H1 (cell line): ENCODE measurements at regions not wholly inside any gene's neighbourhood (a gene's known extent, or its start where the extent isn't known, plus 50 kb on each side); places are given as distances from the start of the nearest gene placed in this dataset.

ENCODE experiments used
- CTCF ChIA-PET: fragments of 300-600 bp; sonication (Branson Sonifier 250); formaldehyde crosslinking; loops from one replicate; lab custom pipeline; 2021; ENCODE audit not compliant: partially characterized antibody; lab: Charles Lee
- POLR2A ChIA-PET: fragments of 300-600 bp; sonication (Branson Sonifier 250); formaldehyde crosslinking; loops from one replicate; lab custom pipeline; 2021; ENCODE audit warnings: inconsistent platforms; ENCODE audit not compliant: partially characterized antibody; lab: Charles Lee
- DNase-seq, 2 experiments: peaks; one replicate each; pipeline versions ENCODE4 v3.0.0 to v3.0.0-alpha.2; 2010 to 2022; ENCODE audit warnings: low spot score in 2 of 2, low read depth in 1 of 2, mixed read lengths in 1 of 2
- FAIRE-seq: peaks from 2 replicates; lab custom pipeline; 2011; peaks lifted over from hg19 to GRCh38; lab: Jason Lieb, UNC
- H2AFZ ChIP-seq: 2 replicates; pipeline ENCODE4 v1.8.1; 2012; ENCODE audit warnings: low read length, inconsistent platforms
- H2AK5ac ChIP-seq: 2 replicates; pipeline ENCODE4 v1.6.1; 2013; ENCODE audit warnings: low read depth, low read length
- H2BK120ac ChIP-seq: replicated peaks from 2 replicates; pipeline ENCODE3; 2013; ENCODE audit warnings: low read depth, low read length, inconsistent platforms
- H2BK12ac ChIP-seq: 2 replicates; pipeline ENCODE4 v1.6.1; 2013; ENCODE audit warnings: low read depth, low read length
- H2BK15ac ChIP-seq: 2 replicates; pipeline ENCODE4 v1.6.1; 2013; ENCODE audit warnings: low read length
- H2BK20ac ChIP-seq: 2 replicates; pipeline ENCODE4 v1.6.1; 2013; ENCODE audit warnings: low read length
- H2BK5ac ChIP-seq: 2 replicates; pipeline ENCODE4 v1.6.1; 2013; ENCODE audit warnings: low read depth, low read length
- H3K14ac ChIP-seq: 2 replicates; pipeline ENCODE4 v1.6.1; 2013; ENCODE audit warnings: inconsistent platforms; ENCODE audit not compliant: insufficient read length
- H3K18ac ChIP-seq: 2 replicates; pipeline ENCODE4 v1.6.1; 2013; ENCODE audit warnings: low read length; ENCODE audit errors: extremely low read depth
- H3K23ac ChIP-seq: 2 replicates; pipeline ENCODE4 v1.6.1; 2013; ENCODE audit warnings: inconsistent platforms; ENCODE audit not compliant: insufficient read length
- H3K23me2 ChIP-seq: 2 replicates; pipeline ENCODE4 v1.6.1; 2013; ENCODE audit warnings: low read depth, low read length
- H3K27ac ChIP-seq: 2 replicates; pipeline ENCODE4 v1.6.1; 2011; ENCODE audit warnings: low read depth, low read length, inconsistent platforms
- H3K27me3 ChIP-seq, 4 experiments: replicated peaks in 1 of 4; 1 replicate in 1 of 4; 2 replicates in 3 of 4; pipeline versions ENCODE4 v1.6.1 to v1.8.1; 2011 to 2013; ENCODE audit warnings: low read length in 3 of 4, mild to moderate bottlenecking in 3 of 4, inconsistent platforms in 2 of 4, mixed read lengths in 2 of 4, moderate library complexity in 1 of 4; ENCODE audit not compliant: control insufficient read depth in 3 of 4, insufficient read depth in 3 of 4; ENCODE audit errors: extremely low read depth in 1 of 4
- H3K36me3 ChIP-seq, 4 experiments: 2 replicates each; pipeline versions ENCODE4 v1.6.1 to v1.8.1; 2011 to 2013; ENCODE audit warnings: mild to moderate bottlenecking in 4 of 4, low read length in 3 of 4, moderate library complexity in 2 of 4, control low read depth in 1 of 4, inconsistent platforms in 1 of 4; ENCODE audit not compliant: insufficient read depth in 4 of 4, control insufficient read depth in 2 of 4
- H3K4ac ChIP-seq: replicated peaks from 2 replicates; pipeline ENCODE3; 2013; ENCODE audit warnings: low read length, low read depth, mixed read lengths, inconsistent platforms; ENCODE audit not compliant: insufficient read length
- H3K4me1 ChIP-seq, 4 experiments: replicated peaks in 1 of 4; 1 replicate in 1 of 4; 2 replicates in 3 of 4; pipeline versions ENCODE4 v1.6.1 to v1.8.1; 2011 to 2013; ENCODE audit warnings: low read length in 3 of 4, inconsistent platforms in 2 of 4, mixed read lengths in 1 of 4; ENCODE audit not compliant: insufficient read depth in 4 of 4, control insufficient read depth in 3 of 4
- H3K4me2 ChIP-seq, 2 experiments: 2 replicates each; pipeline versions ENCODE4 v1.6.1 to v1.8.1; 2011 to 2013; ENCODE audit warnings: low read depth in 2 of 2, low read length in 2 of 2, control low read depth in 1 of 2, inconsistent platforms in 1 of 2, mild to moderate bottlenecking in 1 of 2; ENCODE audit not compliant: insufficient read depth in 1 of 2
- H3K4me3 ChIP-seq, 4 experiments: fragments of 200-600, 300-600 bp in 1 of 4; sonication (generic), shearing (Covaris generic), sonication (Bioruptor Twin) in 1 of 4; 2 replicates each; pipeline versions ENCODE4 v1.5.1 to v1.8.1; 2011 to 2016; ENCODE audit warnings: low read length in 4 of 4, low read depth in 3 of 4, control low read depth in 2 of 4, inconsistent platforms in 2 of 4, mild to moderate bottlenecking in 2 of 4, mixed read lengths in 1 of 4, moderate library complexity in 1 of 4; ENCODE audit not compliant: insufficient read depth in 2 of 4; ENCODE audit errors: extremely low read depth in 1 of 4
- H3K56ac ChIP-seq: replicated peaks from 2 replicates; pipeline ENCODE3; 2013; ENCODE audit warnings: low read depth, mild to moderate bottlenecking, mixed read lengths, low read length, inconsistent platforms; ENCODE audit not compliant: insufficient read length
- H3K79me1 ChIP-seq: 2 replicates; pipeline ENCODE4 v1.6.1; 2013; ENCODE audit warnings: low read depth, low read length, control low read depth
- H3K79me2 ChIP-seq, 2 experiments: 2 replicates each; pipeline versions ENCODE4 v1.6.1 to v1.8.1; 2012 to 2013; ENCODE audit warnings: low read length in 2 of 2, mild to moderate bottlenecking in 2 of 2, inconsistent platforms in 1 of 2; ENCODE audit not compliant: insufficient read depth in 2 of 2, control insufficient read depth in 1 of 2
- H3K9ac ChIP-seq, 4 experiments: replicated peaks in 1 of 4; 1 replicate in 1 of 4; 2 replicates in 3 of 4; pipeline versions ENCODE4 v1.6.1 to v1.8.1; 2011 to 2013; ENCODE audit warnings: low read depth in 3 of 4, low read length in 3 of 4, control low read depth in 2 of 4, mild to moderate bottlenecking in 2 of 4, moderate library complexity in 2 of 4, inconsistent platforms in 1 of 4; ENCODE audit errors: extremely low read depth in 1 of 4
- H3K9me3 ChIP-seq, 2 experiments: 2 replicates each; pipeline versions ENCODE4 v1.6.1 to v1.8.1; 2012 to 2013; ENCODE audit warnings: mild to moderate bottlenecking in 2 of 2, moderate library complexity in 2 of 2, control low read depth in 1 of 2, inconsistent platforms in 1 of 2, low read depth in 1 of 2, low read length in 1 of 2, mixed read lengths in 1 of 2; ENCODE audit not compliant: insufficient read depth in 2 of 2
- H4K20me1 ChIP-seq, 2 experiments: replicated peaks in 1 of 2; 2 replicates each; pipeline versions ENCODE3 to v1.8.1; 2011 to 2013; ENCODE audit warnings: inconsistent platforms in 2 of 2, low read length in 2 of 2, mild to moderate bottlenecking in 1 of 2; ENCODE audit not compliant: insufficient read depth in 2 of 2, control insufficient read depth in 1 of 2
- H4K5ac ChIP-seq: 2 replicates; pipeline ENCODE4 v1.6.1; 2013; ENCODE audit warnings: low read length, low read depth, mixed read lengths, inconsistent platforms; ENCODE audit not compliant: insufficient read length
- H4K8ac ChIP-seq: 2 replicates; pipeline ENCODE4 v1.8.0; 2013; ENCODE audit warnings: mild to moderate bottlenecking, moderate library complexity, low read length, inconsistent platforms; ENCODE audit not compliant: insufficient read depth; ENCODE audit errors: extremely low read depth
- H4K91ac ChIP-seq: replicated peaks from 2 replicates; pipeline ENCODE3; 2013; ENCODE audit warnings: low read length, mixed read lengths, inconsistent platforms; ENCODE audit not compliant: insufficient read length
- CREB1 ChIP-seq: IDR thresholded peaks from 2 replicates; pipeline ENCODE4 v1.6.1; 2012; ENCODE audit warnings: inconsistent platforms
- EP300 ChIP-seq, 2 experiments: IDR thresholded peaks; 1 replicate in 1 of 2; 2 replicates in 1 of 2; pipeline ENCODE4 v1.6.1; 2011 to 2012; ENCODE audit warnings: low read depth in 2 of 2, low read length in 2 of 2, mild to moderate bottlenecking in 2 of 2, borderline replicate concordance in 1 of 2, inconsistent platforms in 1 of 2, moderate library complexity in 1 of 2
- JUN ChIP-seq: IDR thresholded peaks from 2 replicates; pipeline ENCODE4 v1.6.1; 2011; ENCODE audit warnings: low read depth, mild to moderate bottlenecking, improper control_type of control experiment, low read length
- MAFK ChIP-seq: IDR thresholded peaks from 2 replicates; pipeline ENCODE4 v1.6.1; 2012; ENCODE audit warnings: low read depth, mild to moderate bottlenecking, improper control_type of control experiment, low read length
- POU5F1 ChIP-seq: IDR thresholded peaks from 2 replicates; pipeline ENCODE4 v1.6.1; 2011; ENCODE audit warnings: low read depth, mild to moderate bottlenecking, low read length, moderate library complexity
- SP4 ChIP-seq: IDR thresholded peaks from 2 replicates; pipeline ENCODE4 v1.6.1; 2012; ENCODE audit warnings: low read length, inconsistent platforms
- TAF1 ChIP-seq: IDR thresholded peaks from 2 replicates; pipeline ENCODE4 v1.6.1; 2011; ENCODE audit warnings: mild to moderate bottlenecking, low read depth, low read length
- WGBS, 2 experiments: shearing (Covaris generic) in 1 of 2; methylation state at CpG; one replicate each; pipeline versions ENCODE4 v1.1.6 to v1.1.7; 2013 to 2015; ENCODE audit warnings: low lambda C conversion rate in 2 of 2, mixed read lengths in 2 of 2, inconsistent platforms in 1 of 2, low coverage in 1 of 2, missing lambda C conversion rate in 1 of 2; ENCODE audit not compliant: insufficient replicate concordance in 2 of 2, insufficient coverage in 1 of 2, insufficient read length in 1 of 2; ENCODE audit errors: extremely low coverage in 1 of 2, missing lambda C conversion rate in 1 of 2; 5-methylcytosine and 5-hydroxymethylcytosine counted together
- TF ChIP-seq, protein P1 (sequence below): IDR thresholded peaks from 2 replicates; pipeline ENCODE4 v1.6.1; 2012; ENCODE audit warnings: inconsistent platforms

DNA sequence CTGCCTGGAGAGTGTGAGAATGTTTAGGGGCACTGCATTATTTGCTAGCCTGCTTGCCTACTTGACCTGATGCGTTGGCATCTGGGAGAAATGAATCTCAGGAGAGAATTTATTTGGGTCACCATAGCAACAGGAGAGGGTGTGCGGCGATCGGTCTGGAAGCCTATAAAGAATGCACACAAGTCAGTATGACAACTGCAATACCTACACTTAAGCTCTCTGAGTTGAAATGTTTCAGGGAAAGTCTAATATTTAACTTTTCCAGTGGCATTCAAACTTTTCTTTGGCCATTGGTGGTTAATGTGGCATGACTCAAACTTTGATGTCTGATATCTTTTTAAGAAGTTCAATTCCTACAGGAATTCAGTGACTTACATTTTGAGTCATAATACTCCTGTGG lies 205.1 kb downstream of the NEDD1 start:
- Histone ChIP-seq H4K91ac (no peak overlapping the region), H3K56ac (no peak overlapping the region), H2BK12ac (no peak overlapping the region), H2BK120ac (no peak overlapping the region)
- DNase-seq (no peak), FAIRE-seq (no peak)
- TF ChIP-seq SP4 (no peak), EP300 (IDR thresholded peaks at IDR 0.05; ENCODE audit: borderline replicate concordance in 1 of 2, low read depth in 2 of 2, low read length in 2 of 2) (no peak), POU5F1 (no peak), JUN (no peak), CREB1 (no peak), MAFK (no peak), TAF1 (no peak)
- TF ChIP-seq, protein P1, sequence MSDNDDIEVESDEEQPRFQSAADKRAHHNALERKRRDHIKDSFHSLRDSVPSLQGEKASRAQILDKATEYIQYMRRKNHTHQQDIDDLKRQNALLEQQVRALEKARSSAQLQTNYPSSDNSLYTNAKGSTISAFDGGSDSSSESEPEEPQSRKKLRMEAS = no peak
- TF ChIP-seq, all 59 proteins: peak for 0
- H3K79me1 ChIP-seq = no peaks in the 10 kb centered on the region
- no peak overlapping the region for H4K8ac ChIP-seq
- H2BK15ac ChIP-seq = no peak overlapping the region
- no peaks in the 10 kb centered on the region for H3K9me3 ChIP-seq
- H3K4me1 ChIP-seq = no peaks in the 10 kb centered on the region
- no peak overlapping the region for H3K27ac ChIP-seq
- CTCF ChIA-PET = interaction anchor here (0.7 kb wide), 1 partner anchor 169 kb away, joined by 3 read pairs; no protein-coding TSS in a partner anchor
- H4K5ac ChIP-seq = no peak overlapping the region
- H3K4me2 ChIP-seq = no peak overlapping the region
- H3K14ac ChIP-seq = no peak overlapping the region
- no peak overlapping the region for H3K9ac ChIP-seq
- WGBS, 2 experiments = 87% methylated on average over 4 of the region's 4 CpGs; no CpG with 5 or more reads in 1 of the 2 experiments
- H3K23me2 ChIP-seq = no peaks in the 10 kb centered on the region; the same call in 1 of the 2 replicates
- no peak overlapping the region for H3K4me3 ChIP-seq
- H3K4ac ChIP-seq = no peak overlapping the region
- no peak overlapping the region for H2AFZ ChIP-seq
- no peaks in the 10 kb centered on the region for H3K27me3 ChIP-seq
- H3K23ac ChIP-seq = no peak overlapping the region
- H3K79me2 ChIP-seq = no peaks in the 10 kb centered on the region
- H2BK5ac ChIP-seq = no peak overlapping the region
- H3K36me3 ChIP-seq = no peaks in the 10 kb centered on the region
- no peak overlapping the region for H2AK5ac ChIP-seq
- POLR2A ChIA-PET = no interaction called here
- no peaks in the 10 kb centered on the region for H4K20me1 ChIP-seq
- H2BK20ac ChIP-seq = no peak overlapping the region
- H3K18ac ChIP-seq = no peak overlapping the region
